NT2/D1 (cell line): ENCODE measurements at regions not wholly inside any gene's neighbourhood (a gene's known extent, or its start where the extent isn't known, plus 50 kb on each side); places are given as distances from the start of the nearest gene placed in this dataset.

Source experiments
- YY1 ChIP-seq: IDR thresholded peaks from 2 replicates; pipeline ENCODE4 v1.6.1; 2011; ENCODE audit not compliant: insufficient read length, insufficient read depth
- ZNF274 ChIP-seq: IDR thresholded peaks from 2 replicates; pipeline ENCODE4 v1.6.1; 2011; ENCODE audit warnings: mild to moderate bottlenecking, low read depth, low read length

- TF ChIP-seq YY1 (no peak), ZNF274 (no peak)
Measured at GRCh38 chr2:180478883-180479282, 471.8 kb upstream of the CWC22 start.
